Mucosa of rectum (tissue), 2 donors: ENCODE measurements at regions not wholly inside any gene's neighbourhood (a gene's known extent, or its start where the extent isn't known, plus 50 kb on each side); places are given as distances from the start of the nearest gene placed in this dataset.

Source experiments
- H3K27ac ChIP-seq, 2 donors: one replicate each; pipeline ENCODE4 v1.7.0; 2013; ENCODE audit warnings: inconsistent platforms in 2 of 2, low read depth in 2 of 2, low read length in 2 of 2
- H3K27me3 ChIP-seq, 2 donors: one replicate each; pipeline ENCODE4 v1.7.0; 2013; ENCODE audit warnings: low read length in 2 of 2; ENCODE audit not compliant: control insufficient read depth in 2 of 2, insufficient read depth in 2 of 2
- H3K36me3 ChIP-seq, 2 donors: one replicate each; pipeline ENCODE4 v1.7.0; 2013; ENCODE audit warnings: low read length in 2 of 2; ENCODE audit not compliant: control insufficient read depth in 2 of 2, insufficient read depth in 2 of 2
- H3K4me1 ChIP-seq, 2 donors: one replicate each; pipeline ENCODE4 v1.7.0; 2013; ENCODE audit warnings: low read length in 2 of 2, mild to moderate bottlenecking in 1 of 2; ENCODE audit not compliant: control insufficient read depth in 2 of 2, insufficient read depth in 2 of 2
- H3K4me3 ChIP-seq, 2 donors: one replicate each; pipeline ENCODE4 v1.7.0; 2013; ENCODE audit warnings: low read length in 2 of 2
- H3K9ac ChIP-seq, 2 donors: one replicate each; pipeline ENCODE4 v1.7.0; 2013; ENCODE audit warnings: low read length in 2 of 2, low read depth in 1 of 2, mild to moderate bottlenecking in 1 of 2
- H3K9me3 ChIP-seq, 2 donors: one replicate each; pipeline ENCODE4 v1.7.0; 2013; ENCODE audit warnings: low read length in 2 of 2; ENCODE audit not compliant: control insufficient read depth in 2 of 2
- donor health status: healthy.
- donor health status: Normal muscosa, but diverticular disease.

- Histone ChIP-seq H3K27me3 (no peaks in the 10 kb centered on the region), H3K4me1 (no peaks in the 10 kb centered on the region), H3K27ac (no peak overlapping the region), H3K36me3 (no peaks in the 10 kb centered on the region), H3K9ac (no peak overlapping the region), H3K4me3 (no peak overlapping the region), H3K9me3 (no peaks in the 10 kb centered on the region)
Measured at GRCh38 chr18:34345738-34346137, 121.0 kb upstream of the NOL4 start.

GRCh38 chr18:34350778-34351177 lies 126.1 kb upstream of the NOL4 start:
- no peak overlapping the region for H3K4me3 ChIP-seq
- no peak overlapping the region for H3K9ac ChIP-seq
- H3K4me1 ChIP-seq: no peaks in the 10 kb centered on the region
- no peaks in the 10 kb centered on the region for H3K9me3 ChIP-seq
- H3K27ac ChIP-seq: no peak overlapping the region
- H3K27me3 ChIP-seq: no peaks in the 10 kb centered on the region
- no peaks in the 10 kb centered on the region for H3K36me3 ChIP-seq

GRCh38 chr18:34352385-34353163 lies 127.9 kb upstream of the NOL4 start:
- Histone ChIP-seq H3K4me1 (no peaks in the 10 kb centered on the region), H3K36me3 (no peaks in the 10 kb centered on the region), H3K27me3 (no peaks in the 10 kb centered on the region), H3K9ac (no peak overlapping the region), H3K4me3 (no peak overlapping the region), H3K9me3 (no peaks in the 10 kb centered on the region), H3K27ac (no peak overlapping the region)

GRCh38 chr18:34354351-34354750 lies 129.6 kb upstream of the NOL4 start:
- no peaks in the 10 kb centered on the region for H3K9me3 ChIP-seq
- H3K36me3 ChIP-seq: no peaks in the 10 kb centered on the region
- H3K27ac ChIP-seq: no peak overlapping the region
- no peaks in the 10 kb centered on the region for H3K27me3 ChIP-seq
- H3K4me3 ChIP-seq: no peak overlapping the region
- no peak overlapping the region for H3K9ac ChIP-seq
- no peaks in the 10 kb centered on the region for H3K4me1 ChIP-seq

GRCh38 chr18:34357944-34358580 lies 133.3 kb upstream of the NOL4 start:
- Histone ChIP-seq H3K27ac (no peak overlapping the region), H3K36me3 (no peaks in the 10 kb centered on the region), H3K27me3 (no peaks in the 10 kb centered on the region), H3K9ac (no peak overlapping the region), H3K4me1 (no peaks in the 10 kb centered on the region), H3K9me3 (no peaks in the 10 kb centered on the region), H3K4me3 (no peak overlapping the region)

GRCh38 chr18:34358923-34359322 lies 134.2 kb upstream of the NOL4 start:
- no peak overlapping the region for H3K4me3 ChIP-seq
- no peaks in the 10 kb centered on the region for H3K36me3 ChIP-seq
- no peaks in the 10 kb centered on the region for H3K9me3 ChIP-seq
- no peak overlapping the region for H3K27ac ChIP-seq
- H3K9ac ChIP-seq: no peak overlapping the region
- no peaks in the 10 kb centered on the region for H3K4me1 ChIP-seq
- H3K27me3 ChIP-seq: no peaks in the 10 kb centered on the region

- Histone ChIP-seq H3K9ac (no peak overlapping the region), H3K4me3 (no peak overlapping the region), H3K36me3 (no peaks in the 10 kb centered on the region), H3K9me3 (no peaks in the 10 kb centered on the region), H3K4me1 (no peaks in the 10 kb centered on the region), H3K27me3 (no peaks in the 10 kb centered on the region), H3K27ac (no peak overlapping the region)
Measured at GRCh38 chr18:34364699-34365098, 140.0 kb upstream of the NOL4 start.

- Histone ChIP-seq H3K9ac (no peak overlapping the region), H3K36me3 (no peaks in the 10 kb centered on the region), H3K27ac (no peak overlapping the region), H3K4me1 (peaks cover 0 to 2% of the 10 kb centered on the region in 2 donors), H3K27me3 (no peaks in the 10 kb centered on the region), H3K4me3 (no peak overlapping the region), H3K9me3 (no peaks in the 10 kb centered on the region)
Measured at GRCh38 chr18:34370704-34371395, 146.1 kb upstream of the NOL4 start.

- Histone ChIP-seq H3K9ac (no peak overlapping the region), H3K4me3 (no peak overlapping the region), H3K27me3 (no peaks in the 10 kb centered on the region), H3K9me3 (no peaks in the 10 kb centered on the region), H3K36me3 (no peaks in the 10 kb centered on the region), H3K27ac (no peak overlapping the region), H3K4me1 (no peaks in the 10 kb centered on the region)
Measured at GRCh38 chr18:34380326-34380725, 155.6 kb upstream of the NOL4 start.

- Histone ChIP-seq H3K36me3 (no peaks in the 10 kb centered on the region), H3K9me3 (no peaks in the 10 kb centered on the region), H3K27me3 (no peaks in the 10 kb centered on the region), H3K4me3 (no peak overlapping the region), H3K9ac (no peak overlapping the region), H3K27ac (no peak overlapping the region), H3K4me1 (no peaks in the 10 kb centered on the region)
Measured at GRCh38 chr18:34385311-34385710, 160.6 kb upstream of the NOL4 start.
